ENCODE measurements at regions not wholly inside any gene's neighbourhood (a gene's known extent, or its start where the extent isn't known, plus 50 kb on each side); places are given as distances from the start of the nearest gene placed in this dataset.

DNA sequence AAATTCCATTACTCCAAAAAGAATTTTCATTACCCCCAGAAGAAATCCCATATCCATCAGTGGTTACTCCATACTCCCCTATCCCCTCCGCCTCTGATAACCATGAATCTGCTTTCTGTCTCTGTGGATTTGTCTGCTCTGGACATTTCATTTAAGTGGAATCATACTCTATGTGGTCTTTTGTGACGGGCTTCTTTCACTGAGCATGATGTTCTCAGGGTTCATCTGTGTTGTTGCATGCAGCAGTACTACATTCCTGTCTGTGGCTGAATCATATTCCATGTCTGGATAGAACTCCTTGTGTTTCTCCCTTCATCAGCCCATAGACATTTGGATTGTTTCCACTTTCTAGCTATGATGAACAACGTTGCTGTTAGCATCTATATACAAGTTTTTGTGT lies 59.5 kb upstream of the IRX3 start:
- Histone ChIP-seq H3K4me3 (ENCODE audit: low read depth, low read length) (no peak overlapping the region), H3K36me3 (no peaks in the 10 kb centered on the region), H3K27ac (no peak overlapping the region), H3K27me3 (ENCODE audit: insufficient read depth, low read depth, severe bottlenecking) (no peaks in the 10 kb centered on the region), H3K9me3 (ENCODE audit: severe bottlenecking) (no peaks in the 10 kb centered on the region)
- DNase-seq: no peak
- TF ChIP-seq, protein P1, sequence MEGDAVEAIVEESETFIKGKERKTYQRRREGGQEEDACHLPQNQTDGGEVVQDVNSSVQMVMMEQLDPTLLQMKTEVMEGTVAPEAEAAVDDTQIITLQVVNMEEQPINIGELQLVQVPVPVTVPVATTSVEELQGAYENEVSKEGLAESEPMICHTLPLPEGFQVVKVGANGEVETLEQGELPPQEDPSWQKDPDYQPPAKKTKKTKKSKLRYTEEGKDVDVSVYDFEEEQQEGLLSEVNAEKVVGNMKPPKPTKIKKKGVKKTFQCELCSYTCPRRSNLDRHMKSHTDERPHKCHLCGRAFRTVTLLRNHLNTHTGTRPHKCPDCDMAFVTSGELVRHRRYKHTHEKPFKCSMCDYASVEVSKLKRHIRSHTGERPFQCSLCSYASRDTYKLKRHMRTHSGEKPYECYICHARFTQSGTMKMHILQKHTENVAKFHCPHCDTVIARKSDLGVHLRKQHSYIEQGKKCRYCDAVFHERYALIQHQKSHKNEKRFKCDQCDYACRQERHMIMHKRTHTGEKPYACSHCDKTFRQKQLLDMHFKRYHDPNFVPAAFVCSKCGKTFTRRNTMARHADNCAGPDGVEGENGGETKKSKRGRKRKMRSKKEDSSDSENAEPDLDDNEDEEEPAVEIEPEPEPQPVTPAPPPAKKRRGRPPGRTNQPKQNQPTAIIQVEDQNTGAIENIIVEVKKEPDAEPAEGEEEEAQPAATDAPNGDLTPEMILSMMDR (IDR thresholded peaks at IDR 0.05; ENCODE audit: low read depth, low read length): no peak

DNA sequence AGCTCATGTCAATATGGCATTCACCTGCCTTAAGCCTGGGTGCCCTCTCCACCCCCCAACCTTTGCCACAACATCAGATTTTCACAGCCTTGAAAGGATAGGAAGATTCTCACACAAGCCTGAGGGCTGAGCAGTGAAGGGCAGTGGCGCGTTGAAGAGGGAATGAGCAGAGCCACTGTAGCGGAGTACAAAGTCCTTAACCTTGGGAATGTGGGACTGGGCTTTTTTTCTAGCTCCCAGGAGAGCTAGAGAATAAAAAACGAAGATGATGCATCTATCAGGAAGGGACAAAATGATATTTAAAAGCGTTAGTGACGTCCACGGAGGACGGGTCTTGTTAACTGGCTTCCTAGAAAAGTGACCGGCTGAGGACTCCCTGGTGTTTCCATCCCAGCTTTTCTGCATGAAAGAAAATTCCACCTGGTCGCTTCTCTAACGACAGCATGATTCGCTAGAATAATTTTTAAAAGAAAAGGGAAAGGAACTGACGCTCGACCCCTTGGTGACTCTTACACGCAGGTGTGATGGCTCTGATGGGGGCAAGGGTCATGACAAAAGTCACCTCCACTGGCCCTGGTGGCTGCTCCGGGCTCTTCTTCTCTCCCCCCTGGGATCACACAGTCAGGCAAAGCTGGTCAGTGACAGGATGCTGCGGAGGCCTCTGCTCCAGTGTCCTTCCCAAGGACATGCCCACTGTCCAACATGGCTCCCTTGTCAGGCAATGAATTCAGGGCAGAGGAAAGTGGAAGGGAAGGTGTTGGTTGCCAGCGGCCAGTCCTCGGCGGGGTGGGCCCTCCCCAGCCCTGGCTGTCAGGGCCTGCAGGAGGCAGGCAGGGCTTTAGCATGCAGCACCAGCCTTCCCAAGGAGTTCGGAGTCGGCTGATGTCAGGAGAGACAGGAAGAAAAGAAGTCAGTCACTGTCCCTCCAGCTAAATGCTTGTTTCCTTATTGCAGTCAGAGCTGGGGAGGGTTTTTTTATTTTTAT lies 58.4 kb upstream of the IRX3 start:
- H3K27me3 ChIP-seq (ENCODE audit: insufficient read depth, low read depth, severe bottlenecking): no peaks in the 10 kb centered on the region
- no peak for DNase-seq

DNA sequence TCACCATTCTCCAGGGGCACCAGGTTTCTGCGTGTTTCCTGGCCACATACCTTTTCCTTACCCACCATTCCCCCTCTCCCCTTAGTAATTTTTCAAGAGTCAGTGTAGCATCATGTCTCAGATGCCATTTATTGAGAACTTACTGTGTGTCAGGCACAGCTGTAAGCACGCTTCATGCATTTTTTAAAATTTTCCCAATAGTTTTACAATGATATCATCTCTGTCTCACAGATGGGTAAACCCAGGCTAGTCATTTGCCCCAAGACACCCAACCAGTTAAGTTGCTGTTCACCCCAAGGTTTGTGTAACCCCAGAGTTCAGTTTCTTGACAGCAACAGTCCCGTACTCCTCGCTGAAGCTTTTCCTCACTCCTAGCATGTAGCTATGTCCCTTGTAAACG lies 56.4 kb upstream of the IRX3 start:
- no peaks in the 10 kb centered on the region for H3K9me3 ChIP-seq (ENCODE audit: severe bottlenecking)
- no peak overlapping the region for H3K4me3 ChIP-seq (ENCODE audit: low read depth, low read length)
- H3K27me3 ChIP-seq (ENCODE audit: insufficient read depth, low read depth, severe bottlenecking): no peaks in the 10 kb centered on the region
- H3K27ac ChIP-seq: no peak overlapping the region
- TF ChIP-seq, protein P1 (IDR thresholded peaks at IDR 0.05; ENCODE audit: low read depth, low read length): no peak
- no peak for DNase-seq
- H3K36me3 ChIP-seq: no peaks in the 10 kb centered on the region

More for the DNA sequence above, 58.4 kb upstream of the IRX3 start:
- Histone ChIP-seq H3K36me3 (no peaks in the 10 kb centered on the region), H3K4me3 (ENCODE audit: low read depth, low read length) (no peak overlapping the region), H3K27ac (no peak overlapping the region), H3K9me3 (ENCODE audit: severe bottlenecking) (no peaks in the 10 kb centered on the region)
- TF ChIP-seq, protein P1 (IDR thresholded peaks at IDR 0.05; ENCODE audit: low read depth, low read length): no peak

DNA sequence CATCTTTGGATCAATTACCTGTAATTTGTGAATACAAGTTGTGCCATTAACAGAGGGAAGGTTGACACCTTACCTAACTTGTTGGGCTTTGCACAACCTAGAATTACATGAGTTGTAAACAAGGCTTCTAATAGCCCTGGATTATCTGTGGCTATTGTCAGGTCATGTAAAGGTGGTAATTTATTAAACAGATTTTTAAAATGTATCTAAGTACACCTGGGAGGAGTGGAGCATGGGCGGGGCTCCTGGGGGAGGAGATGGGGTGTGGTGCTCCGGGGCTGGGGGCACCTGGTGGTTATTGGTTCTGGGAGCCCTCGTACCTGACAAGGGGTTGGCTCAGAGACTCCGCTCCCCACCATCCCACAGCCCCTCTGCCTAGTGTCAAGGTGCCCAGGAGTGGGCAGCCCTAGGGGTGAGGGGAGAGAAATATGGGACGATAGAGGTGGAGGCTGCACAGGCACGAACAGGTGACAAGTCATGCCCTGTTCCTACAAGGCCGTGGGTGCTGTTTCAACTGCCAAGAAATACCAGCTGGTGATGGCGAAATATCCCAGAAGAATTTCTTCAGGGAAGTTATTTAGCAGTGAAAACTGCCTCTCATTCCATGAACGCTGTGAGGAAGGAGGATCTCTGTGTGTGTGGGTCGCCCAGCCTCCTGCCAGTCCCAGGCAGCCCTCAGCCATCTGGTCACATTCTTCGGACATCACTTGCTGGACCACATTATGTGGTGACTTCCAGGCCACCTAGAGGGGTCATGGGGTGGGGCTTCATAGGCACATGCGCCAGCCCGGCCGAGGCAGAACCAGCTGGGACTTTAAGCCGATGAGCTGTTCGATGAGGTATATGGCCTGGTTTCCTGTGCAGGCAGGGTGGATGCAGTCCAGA lies 55.5 kb upstream of the IRX3 start:
- DNase-seq: no peak
- TF ChIP-seq, protein P1 (IDR thresholded peaks at IDR 0.05; ENCODE audit: low read depth, low read length): no peak
- H3K9me3 ChIP-seq (ENCODE audit: severe bottlenecking): no peaks in the 10 kb centered on the region
- H3K27ac ChIP-seq: no peak overlapping the region
- no peaks in the 10 kb centered on the region for H3K27me3 ChIP-seq (ENCODE audit: insufficient read depth, low read depth, severe bottlenecking)
- no peaks in the 10 kb centered on the region for H3K36me3 ChIP-seq
- H3K4me3 ChIP-seq (ENCODE audit: low read depth, low read length): no peak overlapping the region

DNA sequence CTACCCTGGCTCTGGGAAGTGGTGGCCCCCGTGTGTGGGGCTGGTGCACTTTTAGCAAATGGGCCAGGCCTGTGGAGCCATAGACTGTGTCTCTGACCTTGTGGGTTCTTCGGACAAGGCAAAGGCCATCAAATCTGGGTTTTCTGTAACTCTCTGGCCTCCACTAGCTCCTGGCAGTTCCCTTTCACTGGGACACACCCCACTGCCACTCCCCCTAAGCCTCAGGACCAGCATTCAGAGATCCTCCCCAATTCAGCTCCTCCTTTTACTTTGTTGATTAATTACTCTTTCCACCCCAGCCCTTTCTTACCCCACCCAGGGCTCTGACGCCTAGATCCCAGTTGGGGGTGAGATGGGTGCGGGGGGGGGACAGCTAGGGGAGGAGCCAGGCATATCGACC lies 53.9 kb upstream of the IRX3 start:
- no peaks in the 10 kb centered on the region for H3K36me3 ChIP-seq
- no peaks in the 10 kb centered on the region for H3K27me3 ChIP-seq (ENCODE audit: insufficient read depth, low read depth, severe bottlenecking)
- DNase-seq: no peak
- TF ChIP-seq, protein P1 (IDR thresholded peaks at IDR 0.05; ENCODE audit: low read depth, low read length): no peak
- H3K9me3 ChIP-seq (ENCODE audit: severe bottlenecking): no peaks in the 10 kb centered on the region
- no peak overlapping the region for H3K4me3 ChIP-seq (ENCODE audit: low read depth, low read length)
- H3K27ac ChIP-seq: no peak overlapping the region
